ENCODE measurements at regions not wholly inside any gene's neighbourhood (a gene's known extent, or its start where the extent isn't known, plus 50 kb on each side); places are given as distances from the start of the nearest gene placed in this dataset.

GRCh38 chr14:30340495-30340894 is 218.5 kb upstream of the G2E3 start:
- no peak for TF ChIP-seq EP300 (IDR thresholded peaks at IDR 0.05; ENCODE audit: borderline replicate concordance in 1 of 2, low read depth in 1 of 2, low read length in 1 of 2)
- no peak for TF ChIP-seq CTCF (IDR thresholded peaks at IDR 0.05)
- TF ChIP-seq RAD21 (IDR thresholded peaks at IDR 0.05; ENCODE audit: low read length), result no peak
- no peak for TF ChIP-seq POLR2AphosphoS5 (IDR thresholded peaks at IDR 0.05; ENCODE audit: low read depth, low read length)
- no peak for TF ChIP-seq TAF1 (IDR thresholded peaks at IDR 0.05; ENCODE audit: borderline replicate concordance, low read depth, low read length)
- no peak for TF ChIP-seq MEF2A (IDR thresholded peaks at IDR 0.05; ENCODE audit: borderline replicate concordance, low read depth)
- TF ChIP-seq RFX5 (IDR thresholded peaks at IDR 0.05; ENCODE audit: low read length), result no peak
- no peak for TF ChIP-seq ELF1 (IDR thresholded peaks at IDR 0.05)
- no peak for TF ChIP-seq CHD2 (IDR thresholded peaks at IDR 0.05; ENCODE audit: low read length, partially characterized antibody)
- TF ChIP-seq IRF3 (IDR thresholded peaks at IDR 0.05; ENCODE audit: low read depth, low read length), result no peak
- TF ChIP-seq TEAD4 (IDR thresholded peaks at IDR 0.05; ENCODE audit: borderline replicate concordance, insufficient read depth), result no peak

Measured in SK-N-SH (cell line).